BE2C (cell line): ENCODE measurements at regions not wholly inside any gene's neighbourhood (a gene's known extent, or its start where the extent isn't known, plus 50 kb on each side); places are given as distances from the start of the nearest gene placed in this dataset.
"Not testable (repeated sequence)": the region's sequence is repeated elsewhere in the genome, so short reads cannot be mapped to it uniquely, and the experiment has no call there.

Experiments used
- DNase-seq: peaks from one replicate; pipeline ENCODE4 v3.0.0-alpha.2; 2020
- H3K27me3 ChIP-seq: fragments of 250-450 bp; sonication (Bioruptor Pico); 2 replicates; pipeline ENCODE4 v1.5.1; 2020; ENCODE audit warnings: mild to moderate bottlenecking
- H3K36me3 ChIP-seq: fragments of 250-450 bp; sonication (Bioruptor Pico); 2 replicates; pipeline ENCODE4 v1.5.1; 2020; ENCODE audit warnings: mild to moderate bottlenecking
- H3K4me1 ChIP-seq: fragments of 250-450 bp; sonication (Bioruptor Pico); 2 replicates; pipeline ENCODE4 v1.5.1; 2020
- H3K4me3 ChIP-seq: 2 replicates; pipeline ENCODE4 v1.5.1; 2011; ENCODE audit warnings: low read depth, low read length
- H3K9me3 ChIP-seq: fragments of 250-450 bp; sonication (Bioruptor Pico); 2 replicates; pipeline ENCODE4 v1.5.1; 2020
- TF ChIP-seq, protein P1 (sequence below): IDR thresholded peaks from 2 replicates; pipeline ENCODE4 v1.5.1; 2012; ENCODE audit warnings: mild to moderate bottlenecking, low read depth, low read length

GRCh38 chr5:113735751-113736150 is 222.3 kb downstream of the YTHDC2 start:
- no peak overlapping the region for H3K4me3 ChIP-seq
- TF ChIP-seq, protein P1, sequence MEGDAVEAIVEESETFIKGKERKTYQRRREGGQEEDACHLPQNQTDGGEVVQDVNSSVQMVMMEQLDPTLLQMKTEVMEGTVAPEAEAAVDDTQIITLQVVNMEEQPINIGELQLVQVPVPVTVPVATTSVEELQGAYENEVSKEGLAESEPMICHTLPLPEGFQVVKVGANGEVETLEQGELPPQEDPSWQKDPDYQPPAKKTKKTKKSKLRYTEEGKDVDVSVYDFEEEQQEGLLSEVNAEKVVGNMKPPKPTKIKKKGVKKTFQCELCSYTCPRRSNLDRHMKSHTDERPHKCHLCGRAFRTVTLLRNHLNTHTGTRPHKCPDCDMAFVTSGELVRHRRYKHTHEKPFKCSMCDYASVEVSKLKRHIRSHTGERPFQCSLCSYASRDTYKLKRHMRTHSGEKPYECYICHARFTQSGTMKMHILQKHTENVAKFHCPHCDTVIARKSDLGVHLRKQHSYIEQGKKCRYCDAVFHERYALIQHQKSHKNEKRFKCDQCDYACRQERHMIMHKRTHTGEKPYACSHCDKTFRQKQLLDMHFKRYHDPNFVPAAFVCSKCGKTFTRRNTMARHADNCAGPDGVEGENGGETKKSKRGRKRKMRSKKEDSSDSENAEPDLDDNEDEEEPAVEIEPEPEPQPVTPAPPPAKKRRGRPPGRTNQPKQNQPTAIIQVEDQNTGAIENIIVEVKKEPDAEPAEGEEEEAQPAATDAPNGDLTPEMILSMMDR = no peak
- DNase-seq = no peak

DNA sequence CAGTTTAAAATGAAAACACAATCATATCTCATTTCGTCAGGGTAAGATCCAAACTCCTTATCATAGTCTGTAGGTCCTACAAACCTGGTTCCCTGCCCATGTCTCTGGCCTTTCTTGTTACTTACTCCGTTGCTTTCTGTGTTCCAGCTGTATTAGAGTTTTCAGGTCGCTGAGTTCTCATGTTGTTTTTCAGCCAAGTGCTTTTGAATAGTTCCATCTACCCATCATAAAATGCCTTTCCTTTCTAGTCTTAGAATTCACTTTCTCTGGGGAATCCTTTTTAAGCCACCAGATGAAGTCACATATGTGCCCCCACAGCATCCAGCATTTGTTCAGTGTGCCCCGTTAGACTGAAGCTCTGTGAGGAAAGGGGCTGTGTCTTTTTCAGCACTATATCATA is 228.7 kb downstream of the YTHDC2 start:
- no peaks in the 10 kb centered on the region; the same call in 1 of the 2 replicates for H3K9me3 ChIP-seq
- peaks cover 8% of the 10 kb centered on the region for H3K27me3 ChIP-seq
- TF ChIP-seq, protein P1 = no peak
- H3K4me1 ChIP-seq = no peaks in the 10 kb centered on the region
- H3K4me3 ChIP-seq = no peak overlapping the region
- DNase-seq = no peak
- no peaks in the 10 kb centered on the region for H3K36me3 ChIP-seq

More at GRCh38 chr5:113735751-113736150, 222.3 kb downstream of the YTHDC2 start:
- Histone ChIP-seq H3K9me3 (no peaks in the 10 kb centered on the region), H3K36me3 (no peaks in the 10 kb centered on the region), H3K4me1 (no peaks in the 10 kb centered on the region), H3K27me3 (peaks cover 7% of the 10 kb centered on the region)

DNA sequence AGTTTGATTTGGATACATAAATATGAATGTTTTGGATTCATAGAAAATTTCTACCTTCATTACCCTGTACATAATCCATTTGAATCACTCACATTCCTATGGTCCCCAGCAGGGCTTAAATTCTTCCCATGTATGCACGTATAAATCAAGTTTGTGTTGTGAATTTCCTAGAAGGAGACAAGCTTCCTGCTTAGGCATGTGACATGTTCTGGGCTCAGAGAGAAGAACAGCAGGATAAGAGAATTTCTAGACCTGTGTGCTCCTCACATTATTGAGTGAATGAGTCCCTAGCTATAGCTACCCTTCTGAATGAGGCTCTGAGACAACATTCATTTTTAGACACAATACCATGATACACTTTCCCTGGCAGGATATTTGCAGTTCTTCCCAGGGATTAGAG is 229.1 kb downstream of the YTHDC2 start:
- no peaks in the 10 kb centered on the region for H3K36me3 ChIP-seq
- no peak overlapping the region for H3K4me3 ChIP-seq
- TF ChIP-seq, protein P1 = no peak
- no peaks in the 10 kb centered on the region for H3K4me1 ChIP-seq
- DNase-seq = no peak
- peaks cover 8% of the 10 kb centered on the region for H3K27me3 ChIP-seq
- H3K9me3 ChIP-seq = no peaks in the 10 kb centered on the region; the same call in 1 of the 2 replicates

DNA sequence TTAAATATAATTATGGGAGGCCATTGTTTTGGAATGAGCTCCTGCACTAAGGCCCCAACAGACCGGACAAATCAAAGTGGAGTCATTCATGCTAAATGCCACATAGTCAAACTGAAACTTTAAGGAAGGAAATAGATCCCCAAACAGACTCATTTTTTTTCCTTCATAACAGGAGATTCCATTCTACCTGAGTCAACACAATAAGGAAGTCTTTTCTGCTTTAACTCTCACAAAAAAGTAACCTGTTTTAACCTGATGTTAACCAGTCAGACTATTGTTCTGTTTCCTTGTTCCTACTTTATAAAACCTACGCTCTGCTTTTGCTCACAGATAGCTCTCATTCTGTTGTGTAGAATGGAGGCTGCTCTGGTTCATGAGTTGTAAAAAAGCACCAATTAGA is 234.9 kb downstream of the YTHDC2 start:
- H3K27me3 ChIP-seq = peaks cover 6% of the 10 kb centered on the region

DNA sequence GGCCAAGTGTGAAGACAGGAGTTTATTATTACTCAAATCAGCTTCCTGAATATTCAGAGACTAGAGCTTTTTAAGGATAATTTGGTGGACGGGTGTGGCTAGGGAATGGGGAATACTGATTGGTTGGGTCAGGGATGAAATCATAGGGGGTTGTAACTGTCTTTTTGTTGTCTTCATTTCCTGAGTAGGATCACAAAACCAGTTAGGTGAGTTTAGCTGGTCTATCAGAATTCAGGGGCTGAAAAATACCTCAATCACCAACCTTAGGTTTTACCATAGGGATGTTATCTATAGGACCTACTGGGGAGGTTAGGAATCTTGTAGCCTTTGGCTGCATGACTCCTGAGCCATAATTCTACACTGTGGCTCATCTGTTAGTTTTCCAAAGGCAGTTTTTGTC is 235.8 kb downstream of the YTHDC2 start:
- Histone ChIP-seq H3K4me1 (no peaks in the 10 kb centered on the region), H3K4me3 (no peak overlapping the region), H3K36me3 (no peaks in the 10 kb centered on the region), H3K27me3 (peaks cover 10% of the 10 kb centered on the region), H3K9me3 (no peaks in the 10 kb centered on the region; the same call in 1 of the 2 replicates)
- no peak for DNase-seq
- TF ChIP-seq, protein P1 = no peak

More for the DNA sequence above, 234.9 kb downstream of the YTHDC2 start:
- H3K36me3 ChIP-seq = no peaks in the 10 kb centered on the region
- TF ChIP-seq, protein P1 = no peak
- no peaks in the 10 kb centered on the region for H3K4me1 ChIP-seq
- H3K9me3 ChIP-seq = no peaks in the 10 kb centered on the region; the same call in 1 of the 2 replicates
- no peak for DNase-seq
- H3K4me3 ChIP-seq = no peak overlapping the region

DNA sequence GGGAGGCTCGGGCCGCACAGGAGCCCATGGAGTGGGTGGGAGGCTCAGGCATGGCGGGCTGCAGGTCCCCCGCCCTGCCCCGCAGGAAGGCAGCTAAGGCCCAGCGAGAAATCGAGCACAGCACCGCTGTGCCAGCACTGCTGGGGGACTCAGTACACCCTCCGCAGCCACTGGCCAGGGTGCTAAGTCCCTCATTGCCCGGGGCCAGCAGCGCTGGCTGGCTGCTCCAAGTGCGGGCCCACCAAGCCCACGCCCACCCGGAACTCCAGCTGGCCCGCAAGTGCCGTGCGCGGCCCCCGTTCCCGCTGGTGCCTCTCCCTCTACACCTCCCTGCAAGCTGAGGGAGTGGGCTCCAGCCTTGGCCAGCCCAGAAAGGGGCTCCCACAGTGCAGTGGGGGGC is 239.7 kb downstream of the YTHDC2 start:
- DNase-seq, H3K36me3 ChIP-seq, H3K4me3 ChIP-seq, H3K4me1 ChIP-seq, H3K27me3 ChIP-seq, H3K9me3 ChIP-seq: not testable (repeated sequence)

GRCh38 chr5:113755516-113755915 is 242.0 kb downstream of the YTHDC2 start:
- no peak for DNase-seq
- Histone ChIP-seq H3K4me3 (no peak overlapping the region), H3K9me3 (no peaks in the 10 kb centered on the region), H3K36me3 (no peaks in the 10 kb centered on the region), H3K4me1 (no peaks in the 10 kb centered on the region), H3K27me3 (peaks cover 10% of the 10 kb centered on the region)
- TF ChIP-seq, protein P1 = no peak
